Upper lobe of right lung (tissue), 1 donor: ENCODE measurements at regions not wholly inside any gene's neighbourhood (a gene's known extent, or its start where the extent isn't known, plus 50 kb on each side); places are given as distances from the start of the nearest gene placed in this dataset.

Experiments
- ATAC-seq: fragments of 200-7000 bp; cut with Tn5 transposase; one replicate; pipeline ENCODE4 v1.9.1; 2020; ENCODE audit warnings: mild to moderate bottlenecking, moderate library complexity
- DNase-seq: peaks from one replicate; pipeline ENCODE4 v3.0.0-alpha.2; 2020
- H3K27ac ChIP-seq: fragments of 200-600 bp; one replicate; pipeline ENCODE4 v1.8.0; 2022
- H3K27me3 ChIP-seq: fragments of 200-600 bp; one replicate; pipeline ENCODE4 v1.8.0; 2022; ENCODE audit warnings: mild to moderate bottlenecking
- H3K36me3 ChIP-seq: fragments of 200-600 bp; one replicate; pipeline ENCODE4 v1.8.0; 2022
- H3K4me1 ChIP-seq: fragments of 200-600 bp; one replicate; pipeline ENCODE4 v1.8.0; 2022
- H3K4me3 ChIP-seq: fragments of 200-600 bp; one replicate; pipeline ENCODE4 v1.8.0; 2022; ENCODE audit warnings: mild to moderate bottlenecking
- H3K9me3 ChIP-seq: fragments of 200-600 bp; one replicate; pipeline ENCODE4 v1.8.0; 2022
- CTCF ChIP-seq: fragments of 200-600 bp; IDR thresholded peaks from one replicate; pipeline ENCODE4 v1.8.0; 2022; ENCODE audit warnings: antibody characterized with exemption
- intact Hi-C: fragments of 100-400 bp; cut with DNase I; formaldehyde crosslinking; loops from one replicate; pipeline ENCODE4 v1.11.0; 2022
- donor health status: DM: no; HTN: yes; CAD: no; lungs with severe emphysema.

GRCh38 chr17:71269201-71269600 is 851.6 kb upstream of the SOX9 start:
- H3K9me3 ChIP-seq, result no peaks in the 10 kb centered on the region
- intact Hi-C loops, result no loop called here
- TF ChIP-seq CTCF, result no peak
- H3K4me3 ChIP-seq, result no peak overlapping the region
- H3K27me3 ChIP-seq, result no peaks in the 10 kb centered on the region
- H3K4me1 ChIP-seq, result no peaks in the 10 kb centered on the region
- ATAC-seq, result no peak
- no peak overlapping the region for H3K27ac ChIP-seq
- H3K36me3 ChIP-seq, result no peaks in the 10 kb centered on the region
- DNase-seq, result no peak

- ATAC-seq (no peak), DNase-seq (no peak)
- no peak for TF ChIP-seq CTCF
- intact Hi-C loops, result no loop called here
- Histone ChIP-seq H3K27ac (no peak overlapping the region), H3K36me3 (no peaks in the 10 kb centered on the region), H3K4me3 (no peak overlapping the region), H3K9me3 (no peaks in the 10 kb centered on the region), H3K4me1 (no peaks in the 10 kb centered on the region), H3K27me3 (no peaks in the 10 kb centered on the region)
Observed at GRCh38 chr17:71273441-71273840, 847.4 kb upstream of the SOX9 start.

GRCh38 chr17:71276079-71276478 is 844.7 kb upstream of the SOX9 start:
- H3K9me3 ChIP-seq, result no peaks in the 10 kb centered on the region
- H3K4me1 ChIP-seq, result no peaks in the 10 kb centered on the region
- no peaks in the 10 kb centered on the region for H3K27me3 ChIP-seq
- ATAC-seq, result peak; percentile 84
- H3K27ac ChIP-seq, result no peak overlapping the region
- DNase-seq, result no peak
- no peaks in the 10 kb centered on the region for H3K36me3 ChIP-seq
- intact Hi-C loops, result no loop called here
- no peak overlapping the region for H3K4me3 ChIP-seq
- no peak for TF ChIP-seq CTCF

GRCh38 chr17:71283486-71283885 is 837.3 kb upstream of the SOX9 start:
- ATAC-seq (no peak), DNase-seq (no peak)
- Histone ChIP-seq H3K27me3 (no peaks in the 10 kb centered on the region), H3K9me3 (no peaks in the 10 kb centered on the region), H3K36me3 (no peaks in the 10 kb centered on the region), H3K27ac (no peak overlapping the region), H3K4me1 (no peaks in the 10 kb centered on the region), H3K4me3 (no peak overlapping the region)
- intact Hi-C loops, result no loop called here
- TF ChIP-seq CTCF, result no peak

GRCh38 chr17:71284032-71284755 is 836.6 kb upstream of the SOX9 start:
- ATAC-seq (no peak), DNase-seq (no peak)
- Histone ChIP-seq H3K4me3 (no peak overlapping the region), H3K4me1 (no peaks in the 10 kb centered on the region), H3K36me3 (no peaks in the 10 kb centered on the region), H3K27ac (no peak overlapping the region), H3K27me3 (no peaks in the 10 kb centered on the region), H3K9me3 (no peaks in the 10 kb centered on the region)
- intact Hi-C loops, result no loop called here
- no peak for TF ChIP-seq CTCF

GRCh38 chr17:71286625-71287024 is 834.2 kb upstream of the SOX9 start:
- Histone ChIP-seq H3K4me3 (no peak overlapping the region), H3K27me3 (no peaks in the 10 kb centered on the region)
- no peak for ATAC-seq

More at GRCh38 chr17:71286625-71287024, 834.2 kb upstream of the SOX9 start:
- H3K27ac ChIP-seq, result no peak overlapping the region
- intact Hi-C loops, result no loop called here
- no peaks in the 10 kb centered on the region for H3K36me3 ChIP-seq
- TF ChIP-seq CTCF, result no peak
- no peaks in the 10 kb centered on the region for H3K9me3 ChIP-seq
- no peak for DNase-seq
- no peaks in the 10 kb centered on the region for H3K4me1 ChIP-seq
